Mucosa of stomach (tissue), 1 donor: ENCODE measurements at regions not wholly inside any gene's neighbourhood (a gene's known extent, or its start where the extent isn't known, plus 50 kb on each side); places are given as distances from the start of the nearest gene placed in this dataset.
"Not testable (repeated sequence)": the region's sequence is repeated elsewhere in the genome, so short reads cannot be mapped to it uniquely, and the experiment has no call there.

Experiments used
- H3K27me3 ChIP-seq: one replicate; pipeline ENCODE4 v1.7.0; 2013; ENCODE audit warnings: mild to moderate bottlenecking, low read length; ENCODE audit not compliant: control insufficient read depth, insufficient read depth
- H3K36me3 ChIP-seq: one replicate; pipeline ENCODE4 v1.7.0; 2013; ENCODE audit warnings: low read length; ENCODE audit not compliant: control insufficient read depth, insufficient read depth
- H3K4me1 ChIP-seq: one replicate; pipeline ENCODE4 v1.7.0; 2013; ENCODE audit warnings: mild to moderate bottlenecking, low read length; ENCODE audit not compliant: control insufficient read depth, insufficient read depth
- H3K4me3 ChIP-seq: one replicate; pipeline ENCODE4 v1.7.0; 2013; ENCODE audit warnings: low read length
- H3K9ac ChIP-seq: one replicate; pipeline ENCODE4 v1.7.0; 2013; ENCODE audit warnings: mild to moderate bottlenecking, low read length, moderate library complexity
- H3K9me3 ChIP-seq: one replicate; pipeline ENCODE4 v1.7.0; 2013; ENCODE audit warnings: mild to moderate bottlenecking, low read length, moderate library complexity; ENCODE audit not compliant: control insufficient read depth
- donor health status: Pancreatic carcinoma.

- Histone ChIP-seq H3K27me3 (no peaks in the 10 kb centered on the region), H3K36me3 (no peaks in the 10 kb centered on the region), H3K4me3 (no peak overlapping the region), H3K4me1 (no peaks in the 10 kb centered on the region), H3K9ac (no peak overlapping the region), H3K9me3 (no peaks in the 10 kb centered on the region)
Measured at GRCh38 chr20:29687438-29687837, 1570.0 kb upstream of the DEFB115 start.

GRCh38 chr20:29689411-29690225, 1567.8 kb upstream of the DEFB115 start:
- Histone ChIP-seq H3K36me3 (no peaks in the 10 kb centered on the region), H3K9me3 (no peaks in the 10 kb centered on the region), H3K27me3 (no peaks in the 10 kb centered on the region), H3K4me3 (no peak overlapping the region), H3K4me1 (no peaks in the 10 kb centered on the region), H3K9ac (peak overlapping the region; percentile 47)

GRCh38 chr20:29690274-29690673, 1567.2 kb upstream of the DEFB115 start:
- Histone ChIP-seq H3K9ac (no peak overlapping the region), H3K27me3 (no peaks in the 10 kb centered on the region), H3K4me1 (no peaks in the 10 kb centered on the region), H3K36me3 (no peaks in the 10 kb centered on the region), H3K4me3 (no peak overlapping the region), H3K9me3 (no peaks in the 10 kb centered on the region)

- H3K36me3 ChIP-seq: no peaks in the 10 kb centered on the region
- H3K27me3 ChIP-seq: peaks cover 22% of the 10 kb centered on the region
- H3K9me3 ChIP-seq: no peaks in the 10 kb centered on the region
- H3K9ac ChIP-seq: no peak overlapping the region
- no peak overlapping the region for H3K4me3 ChIP-seq
- H3K4me1 ChIP-seq: no peaks in the 10 kb centered on the region
Measured at GRCh38 chr20:29740601-29740950, 1516.9 kb upstream of the DEFB115 start.

- Histone ChIP-seq H3K27me3 (peaks cover 22% of the 10 kb centered on the region), H3K4me1 (no peaks in the 10 kb centered on the region), H3K9me3 (no peaks in the 10 kb centered on the region), H3K4me3 (no peak overlapping the region), H3K36me3 (no peaks in the 10 kb centered on the region), H3K9ac (no peak overlapping the region)
Measured at GRCh38 chr20:29740951-29741593, 1516.4 kb upstream of the DEFB115 start.

GRCh38 chr20:29741594-29741893, 1515.9 kb upstream of the DEFB115 start:
- Histone ChIP-seq H3K4me1 (no peaks in the 10 kb centered on the region), H3K36me3 (no peaks in the 10 kb centered on the region), H3K4me3 (no peak overlapping the region), H3K27me3 (peaks cover 22% of the 10 kb centered on the region), H3K9ac (no peak overlapping the region), H3K9me3 (no peaks in the 10 kb centered on the region)

GRCh38 chr20:29741894-29742698, 1515.4 kb upstream of the DEFB115 start:
- Histone ChIP-seq H3K4me1 (no peaks in the 10 kb centered on the region), H3K36me3 (no peaks in the 10 kb centered on the region), H3K4me3 (no peak overlapping the region), H3K9ac (no peak overlapping the region), H3K27me3 (peaks cover 22% of the 10 kb centered on the region), H3K9me3 (no peaks in the 10 kb centered on the region)

GRCh38 chr20:29742699-29743100, 1514.8 kb upstream of the DEFB115 start:
- Histone ChIP-seq H3K27me3 (peaks cover 22% of the 10 kb centered on the region), H3K9me3 (no peaks in the 10 kb centered on the region), H3K4me1 (no peaks in the 10 kb centered on the region), H3K4me3 (no peak overlapping the region), H3K36me3 (no peaks in the 10 kb centered on the region), H3K9ac (no peak overlapping the region)

DNA sequence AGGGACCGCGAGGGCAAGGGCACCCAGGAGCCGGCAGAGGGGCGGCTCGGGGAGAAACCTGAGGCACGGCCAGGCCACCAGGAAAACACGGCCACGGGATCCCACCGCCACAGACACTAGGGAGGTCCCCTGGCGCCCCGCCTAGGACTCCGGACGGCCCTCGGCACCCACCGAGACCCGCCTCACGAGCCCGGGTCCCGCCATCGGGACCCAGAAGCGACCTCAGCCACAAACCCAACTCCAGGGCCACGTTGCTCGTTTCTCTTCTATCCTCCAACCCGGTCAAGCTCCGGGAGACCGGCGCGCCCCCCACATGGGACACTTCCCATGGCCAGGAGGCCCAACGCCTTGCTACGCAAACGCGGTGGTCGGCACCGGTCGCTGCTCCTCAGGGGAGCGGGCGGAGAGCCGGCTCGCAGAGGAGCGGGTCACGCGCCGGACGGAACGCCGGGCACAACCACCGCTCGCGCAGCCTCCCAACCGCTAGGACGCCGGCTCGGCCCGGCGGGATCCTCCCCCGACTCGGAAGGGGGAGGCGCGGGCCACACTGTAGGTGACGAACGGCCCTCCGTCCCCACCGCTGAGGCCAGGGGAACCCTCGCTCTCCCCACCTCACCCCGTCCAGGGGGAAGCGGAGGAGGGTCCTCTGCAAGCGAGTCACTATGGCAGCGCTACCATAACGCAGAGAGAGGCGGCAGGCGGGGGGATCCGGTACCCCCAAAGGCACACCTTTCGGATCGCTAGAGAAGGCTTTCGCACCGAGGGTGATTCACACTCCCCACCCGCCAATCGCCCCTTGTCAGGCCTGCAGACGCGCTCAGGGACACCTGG, 1514.1 kb upstream of the DEFB115 start:
- no peaks in the 10 kb centered on the region for H3K9me3 ChIP-seq

DNA sequence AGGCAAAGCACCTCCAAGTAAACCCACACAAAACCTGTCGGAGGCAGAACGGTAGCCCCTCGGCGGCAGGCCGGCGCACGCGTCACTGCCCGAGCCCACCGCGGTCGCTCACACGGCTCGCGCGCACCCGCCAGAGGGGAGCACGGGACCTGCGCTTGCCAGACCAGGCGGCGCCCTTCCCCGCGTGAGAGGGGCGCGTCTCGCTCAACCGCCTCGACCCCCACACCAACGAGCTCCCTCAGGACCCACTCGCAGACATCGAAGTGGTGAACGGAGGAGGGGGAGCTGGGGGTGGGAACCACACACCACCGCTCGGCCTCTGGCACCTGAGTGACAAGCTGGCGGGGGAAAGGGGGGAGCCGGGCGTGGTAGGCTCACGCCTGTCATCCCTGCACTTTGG, 1513.4 kb upstream of the DEFB115 start:
- Histone ChIP-seq H3K4me3 (no peak overlapping the region), H3K9me3 (no peaks in the 10 kb centered on the region), H3K9ac (no peak overlapping the region), H3K27me3 (peaks cover 22% of the 10 kb centered on the region), H3K36me3 (no peaks in the 10 kb centered on the region), H3K4me1 (no peaks in the 10 kb centered on the region)

More for the DNA sequence above, 1514.1 kb upstream of the DEFB115 start:
- peaks cover 22% of the 10 kb centered on the region for H3K27me3 ChIP-seq
- H3K9ac ChIP-seq: no peak overlapping the region
- H3K4me1 ChIP-seq: no peaks in the 10 kb centered on the region
- H3K4me3 ChIP-seq: no peak overlapping the region
- no peaks in the 10 kb centered on the region for H3K36me3 ChIP-seq

DNA sequence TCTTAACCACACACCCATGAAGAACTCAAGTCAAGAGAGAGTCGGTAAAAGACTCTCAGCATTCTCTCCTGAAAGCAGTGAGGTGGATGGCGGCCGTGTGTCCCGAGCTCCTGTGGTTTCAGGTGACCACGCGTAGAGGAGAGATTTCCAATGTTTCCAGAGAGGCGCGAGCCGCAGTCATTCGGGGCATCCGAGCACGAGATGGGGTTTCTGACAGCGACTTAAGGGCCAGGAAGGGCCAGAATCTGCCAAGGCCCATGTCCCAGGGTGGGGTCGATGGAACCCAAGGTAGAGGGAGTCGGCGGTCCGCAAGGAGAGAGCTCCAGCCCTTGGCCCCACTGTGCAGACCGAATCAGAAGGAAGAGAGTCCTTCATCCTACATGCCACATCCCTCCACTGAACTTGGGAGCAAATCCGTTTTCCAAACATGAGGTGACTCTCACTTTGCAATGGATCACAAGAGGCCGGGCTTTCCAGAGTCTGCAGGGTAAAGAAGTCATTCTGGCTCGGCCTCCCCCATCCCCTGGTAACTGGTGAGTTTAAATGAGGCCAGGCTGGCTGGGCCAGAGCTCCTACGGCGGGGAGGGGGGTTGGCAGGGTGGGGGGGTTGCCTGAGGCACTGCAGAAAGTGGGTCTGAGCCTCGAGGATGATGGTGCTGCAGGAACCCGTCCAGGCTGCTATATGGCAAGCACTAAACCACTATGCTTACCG, 1511.8 kb upstream of the DEFB115 start:
- not testable (repeated sequence) for H3K9me3 ChIP-seq, H3K9ac ChIP-seq, H3K4me1 ChIP-seq, H3K36me3 ChIP-seq, H3K4me3 ChIP-seq
- H3K27me3 ChIP-seq: peaks cover 21% of the 10 kb centered on the region
